ENCODE measurements at regions not wholly inside any gene's neighbourhood (a gene's known extent, or its start where the extent isn't known, plus 50 kb on each side); places are given as distances from the start of the nearest gene placed in this dataset.

GRCh38 chr5:39700523-39700922 lies 275.7 kb upstream of the DAB2 start:
- TF ChIP-seq CTCF (conservative IDR thresholded peaks at IDR 0.05; ENCODE audit: low read depth, low read length) (no peak), EZH2 (IDR thresholded peaks at IDR 0.05; ENCODE audit: low read length, unreplicated experiment) (no peak)
